C4-2B (cell line): ENCODE measurements at regions not wholly inside any gene's neighbourhood (a gene's known extent, or its start where the extent isn't known, plus 50 kb on each side); places are given as distances from the start of the nearest gene placed in this dataset.

Experiments
- H3K27ac ChIP-seq: fragments of 450-650 bp; 2 replicates; pipeline ENCODE4 v1.5.1; 2017
- ZFX ChIP-seq: fragments of 450-650 bp; IDR thresholded peaks from 2 replicates; pipeline ENCODE4 v1.6.1; 2017
- TF ChIP-seq, protein P1 (sequence below): fragments of 450-650 bp; conservative IDR thresholded peaks from 2 replicates; pipeline ENCODE4 v1.5.1; 2017; ENCODE audit warnings: mild to moderate bottlenecking

DNA sequence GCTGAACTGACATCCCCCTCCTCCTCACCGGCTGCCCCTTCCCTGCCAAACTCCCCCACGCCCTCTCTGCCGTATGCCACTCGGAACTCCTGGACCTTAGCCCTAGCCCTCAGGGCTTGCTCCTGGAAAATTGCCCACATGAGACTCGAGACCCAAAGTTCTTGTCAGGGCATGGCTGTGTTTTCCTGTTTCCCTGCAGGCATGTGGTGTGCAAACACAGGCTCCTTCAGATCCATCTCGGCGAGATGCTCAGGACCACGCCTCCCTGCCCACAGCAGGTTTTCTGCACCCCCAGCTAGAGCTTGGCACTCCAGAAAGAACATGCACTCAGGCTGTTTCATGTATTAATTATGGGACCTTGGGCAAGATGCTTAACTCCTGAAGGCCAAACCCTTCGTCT is 1480.4 kb downstream of the BRD1 start:
- no peak for TF ChIP-seq ZFX
- H3K27ac ChIP-seq = no peak overlapping the region

DNA sequence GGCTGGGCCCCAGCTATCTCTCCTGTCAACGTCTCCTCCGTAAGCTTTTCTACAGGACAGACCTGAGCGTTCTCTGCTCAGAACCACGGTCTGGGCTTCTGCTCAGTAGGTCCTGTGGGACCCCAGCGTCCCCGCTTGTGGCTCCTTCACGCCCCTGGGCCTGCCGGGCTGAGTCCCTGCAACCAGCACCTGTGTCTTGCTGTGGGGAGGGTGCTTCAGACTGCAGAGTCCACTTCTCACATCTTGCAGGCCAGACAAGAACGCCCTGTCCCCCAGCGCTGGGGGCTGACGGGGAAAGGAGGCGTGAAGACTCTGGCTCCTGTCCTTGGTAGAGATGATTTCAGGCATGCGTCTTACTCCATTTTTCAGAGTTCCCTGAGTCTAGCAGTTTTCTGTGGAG is 1480.8 kb downstream of the BRD1 start:
- no peak overlapping the region for H3K27ac ChIP-seq

DNA sequence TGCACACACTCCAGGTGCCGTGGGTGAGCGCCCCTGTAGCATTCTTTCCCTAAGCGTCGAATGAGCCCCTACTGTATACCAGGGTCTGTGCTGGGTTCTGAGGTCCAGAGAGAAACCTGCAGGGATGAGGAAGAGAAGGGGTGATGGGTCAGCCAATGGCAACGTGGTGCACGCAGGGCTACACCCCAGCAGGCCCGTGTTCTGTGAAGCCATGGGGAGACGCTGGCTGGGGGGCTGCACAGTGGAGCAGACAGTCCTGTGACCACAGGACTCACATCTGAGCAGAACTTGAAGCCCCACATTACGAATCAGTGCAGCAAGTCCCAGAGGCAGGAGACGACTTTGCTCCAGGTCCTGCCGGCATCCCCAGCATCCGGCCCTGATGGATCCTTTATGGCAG is 1481.4 kb downstream of the BRD1 start:
- no peak for TF ChIP-seq ZFX
- TF ChIP-seq, protein P1, sequence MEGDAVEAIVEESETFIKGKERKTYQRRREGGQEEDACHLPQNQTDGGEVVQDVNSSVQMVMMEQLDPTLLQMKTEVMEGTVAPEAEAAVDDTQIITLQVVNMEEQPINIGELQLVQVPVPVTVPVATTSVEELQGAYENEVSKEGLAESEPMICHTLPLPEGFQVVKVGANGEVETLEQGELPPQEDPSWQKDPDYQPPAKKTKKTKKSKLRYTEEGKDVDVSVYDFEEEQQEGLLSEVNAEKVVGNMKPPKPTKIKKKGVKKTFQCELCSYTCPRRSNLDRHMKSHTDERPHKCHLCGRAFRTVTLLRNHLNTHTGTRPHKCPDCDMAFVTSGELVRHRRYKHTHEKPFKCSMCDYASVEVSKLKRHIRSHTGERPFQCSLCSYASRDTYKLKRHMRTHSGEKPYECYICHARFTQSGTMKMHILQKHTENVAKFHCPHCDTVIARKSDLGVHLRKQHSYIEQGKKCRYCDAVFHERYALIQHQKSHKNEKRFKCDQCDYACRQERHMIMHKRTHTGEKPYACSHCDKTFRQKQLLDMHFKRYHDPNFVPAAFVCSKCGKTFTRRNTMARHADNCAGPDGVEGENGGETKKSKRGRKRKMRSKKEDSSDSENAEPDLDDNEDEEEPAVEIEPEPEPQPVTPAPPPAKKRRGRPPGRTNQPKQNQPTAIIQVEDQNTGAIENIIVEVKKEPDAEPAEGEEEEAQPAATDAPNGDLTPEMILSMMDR = no peak
- H3K27ac ChIP-seq = no peak overlapping the region

More for the DNA sequence above, 1480.8 kb downstream of the BRD1 start:
- TF ChIP-seq, protein P1 = no peak
- TF ChIP-seq ZFX = no peak

DNA sequence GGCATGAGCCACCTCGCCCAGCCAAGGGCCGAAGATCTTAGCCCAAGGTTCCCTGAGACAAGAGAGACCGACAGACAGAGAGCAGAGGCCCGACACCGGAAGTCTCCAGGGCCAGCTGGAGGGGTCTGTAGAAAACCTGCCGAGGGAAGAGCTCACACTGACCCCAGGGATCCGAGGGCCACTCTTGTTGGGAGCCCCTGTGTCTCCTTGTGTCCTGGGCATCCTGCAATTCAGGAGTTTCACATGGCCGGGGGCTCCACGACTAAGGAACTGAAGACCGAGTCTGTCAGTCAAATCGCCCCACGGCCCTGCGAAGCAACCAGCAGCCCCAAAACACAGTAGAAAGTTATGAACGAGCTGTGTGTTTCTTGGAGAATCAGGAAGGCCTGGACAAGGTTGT is 1482.0 kb downstream of the BRD1 start:
- TF ChIP-seq, protein P1 = no peak
- TF ChIP-seq ZFX = no peak
- no peak overlapping the region for H3K27ac ChIP-seq

DNA sequence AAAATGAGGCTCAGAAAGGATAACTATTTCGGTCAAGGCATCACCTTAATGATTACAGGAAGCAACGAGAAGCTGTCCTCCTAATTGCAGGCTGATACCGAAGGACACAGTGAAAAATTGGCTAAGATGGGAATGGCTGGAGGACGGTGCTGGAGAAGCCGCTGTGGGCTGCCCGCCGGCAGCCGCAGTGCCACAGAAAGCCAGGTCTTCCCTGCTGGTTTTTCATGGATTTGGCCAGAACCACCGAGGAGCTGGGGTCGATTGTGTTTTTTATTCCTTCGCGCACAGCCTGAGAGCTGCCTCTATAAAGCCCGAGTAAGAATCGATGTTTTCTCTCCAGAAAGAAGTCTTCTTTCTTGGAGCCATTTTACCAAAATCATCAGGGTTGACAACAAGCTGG is 1484.2 kb downstream of the BRD1 start:
- H3K27ac ChIP-seq = no peak overlapping the region
- TF ChIP-seq, protein P1 = no peak
- TF ChIP-seq ZFX = no peak

DNA sequence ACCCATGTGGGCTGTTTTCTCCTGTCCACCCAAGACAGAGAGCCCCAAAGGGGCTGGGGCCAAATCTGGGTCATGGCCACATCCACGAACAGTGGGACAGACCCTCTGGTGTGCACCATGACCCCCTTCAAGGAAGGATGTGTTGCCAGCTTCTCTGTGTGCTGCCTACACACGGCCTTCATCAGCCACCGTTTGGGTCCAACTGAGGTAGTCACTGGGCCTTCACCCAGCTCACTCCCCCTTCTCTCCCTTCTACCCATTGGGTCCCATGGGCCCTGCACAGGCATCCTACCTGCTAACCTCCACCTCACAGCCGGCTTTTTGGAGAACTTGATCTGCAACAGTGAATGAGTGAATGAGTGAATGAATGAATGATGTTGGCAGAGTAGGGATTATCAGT is 1484.9 kb downstream of the BRD1 start:
- TF ChIP-seq, protein P1 = no peak
- no peak for TF ChIP-seq ZFX

DNA sequence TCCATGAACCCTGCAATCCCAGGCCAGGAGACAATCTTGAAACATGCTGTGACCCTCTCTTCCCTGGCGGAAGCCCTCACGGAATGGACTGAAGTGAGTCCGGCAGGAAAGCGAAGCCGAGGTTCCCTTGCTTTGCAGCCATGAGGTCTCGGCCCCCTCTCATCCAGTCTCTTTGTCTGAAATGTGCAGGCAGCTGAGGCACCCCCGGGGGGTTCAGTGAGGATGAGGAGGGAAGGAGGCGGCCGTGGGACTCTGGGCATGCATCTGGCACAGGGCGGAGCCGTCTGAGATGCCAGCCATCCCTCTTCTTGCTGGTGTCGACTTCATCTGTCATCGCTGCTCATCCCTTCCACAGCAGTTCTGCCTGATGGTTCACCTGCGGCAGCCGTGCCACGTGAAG is 1485.7 kb downstream of the BRD1 start:
- H3K27ac ChIP-seq = no peak overlapping the region
- no peak for TF ChIP-seq ZFX
- TF ChIP-seq, protein P1 = no peak

More for the DNA sequence above, 1484.9 kb downstream of the BRD1 start:
- no peak overlapping the region for H3K27ac ChIP-seq
